ENCODE measurements at regions not wholly inside any gene's neighbourhood (a gene's known extent, or its start where the extent isn't known, plus 50 kb on each side); places are given as distances from the start of the nearest gene placed in this dataset.
A peak's percentile ranks its signal among the peaks of the same experiment; 100 is the strongest.

DNA sequence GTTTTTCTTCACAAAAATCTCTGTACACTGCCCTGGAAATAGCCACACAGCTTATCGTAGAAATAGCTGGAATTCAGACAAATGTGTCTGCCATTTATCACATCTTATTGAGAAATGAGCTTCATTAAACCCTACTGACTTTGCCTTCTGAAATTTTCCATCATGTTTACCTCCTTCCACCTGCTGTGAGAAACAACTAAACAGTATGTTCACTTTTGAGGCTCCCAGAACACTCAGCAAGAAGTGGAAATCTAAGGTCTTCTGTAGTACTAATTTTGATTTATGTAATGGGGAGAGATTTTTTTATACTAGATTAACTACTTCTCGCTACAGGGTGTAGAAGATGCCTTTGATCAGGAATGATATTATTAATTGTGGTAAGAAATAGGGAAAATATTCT is 268.0 kb downstream of the KCNC2 start:
- Histone ChIP-seq H3K23ac (ENCODE audit: low read length in 2 of 2) (no peak overlapping the region), H3K27ac (ENCODE audit: low read length, poor library complexity, severe bottlenecking) (no peak overlapping the region), H2BK15ac (ENCODE audit: low read depth, poor library complexity, severe bottlenecking) (no peak overlapping the region), H3K4me3 (ENCODE audit: insufficient read depth in 1 of 2, low read depth in 1 of 2, low read length in 2 of 2) (no peak overlapping the region), H3K14ac (ENCODE audit: low read length in 2 of 2) (no peak overlapping the region), H3K36me3 (ENCODE audit: control insufficient read depth in 1 of 2, insufficient read depth in 2 of 2, low read depth in 1 of 2, low read length in 2 of 2) (no peaks in the 10 kb centered on the region), H2AFZ (ENCODE audit: low read depth, low read length) (no peak overlapping the region), H3K79me1 (replicated peaks; ENCODE audit: low read length, poor library complexity, severe bottlenecking) (no peaks in the 10 kb centered on the region), H4K91ac (ENCODE audit: low read length) (no peak overlapping the region), H2AK5ac (ENCODE audit: low read length, severe bottlenecking) (no peak overlapping the region), H2BK12ac (ENCODE audit: low read length in 2 of 2) (no peak overlapping the region), H2BK120ac (ENCODE audit: low read depth, low read length) (no peak overlapping the region), H3K9me3 (ENCODE audit: control insufficient read depth, low read length) (no peaks in the 10 kb centered on the region), H3K4ac (ENCODE audit: low read depth in 1 of 2, low read length in 2 of 2) (no peak overlapping the region), H2BK5ac (ENCODE audit: low read depth, low read length, poor library complexity, severe bottlenecking) (no peak overlapping the region), H4K8ac (ENCODE audit: low read length) (no peak overlapping the region), H3K18ac (ENCODE audit: low read depth in 1 of 2, low read length in 2 of 2) (no peak overlapping the region), H3K4me1 (ENCODE audit: control insufficient read depth, insufficient read depth, low read depth, low read length) (no peaks in the 10 kb centered on the region), H3K9ac (ENCODE audit: low read length) (no peak overlapping the region), H3K27me3 (ENCODE audit: control insufficient read depth in 1 of 2, insufficient read depth in 1 of 2, low read length in 2 of 2) (no peaks in the 10 kb centered on the region), H3K4me2 (ENCODE audit: low read length, poor library complexity, severe bottlenecking) (no peak overlapping the region)
- 81% methylated on average over 2 of the region's 2 CpGs for WGBS
- no peak for DNase-seq

DNA sequence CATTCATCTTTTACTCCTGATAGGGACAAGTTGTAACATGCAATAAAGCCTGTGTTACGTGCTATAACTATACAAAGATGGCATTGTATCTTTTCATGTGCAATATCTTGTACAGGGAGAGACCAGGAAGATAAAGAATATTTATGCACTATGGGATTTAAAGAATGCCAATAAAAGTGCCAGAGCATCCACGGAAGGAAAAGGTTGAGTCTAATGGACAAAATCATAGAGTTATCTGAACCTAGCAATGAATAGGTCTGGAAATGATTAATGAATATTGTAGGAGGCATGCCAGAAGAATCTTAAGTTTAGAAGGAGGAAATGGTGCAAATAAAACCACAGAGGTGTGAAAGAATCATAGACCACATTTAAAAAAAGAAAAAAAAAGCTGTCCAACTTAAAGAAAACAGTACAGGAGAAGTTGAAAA is 263.9 kb downstream of the KCNC2 start:
- Histone ChIP-seq H3K27ac (ENCODE audit: low read length, poor library complexity, severe bottlenecking) (peak overlapping the region; percentile 57), H3K9me3 (ENCODE audit: control insufficient read depth, low read length) (no peaks in the 10 kb centered on the region), H3K4me3 (ENCODE audit: insufficient read depth in 1 of 2, low read depth in 1 of 2, low read length in 2 of 2) (no peak overlapping the region), H3K79me1 (replicated peaks; ENCODE audit: low read length, poor library complexity, severe bottlenecking) (no peaks in the 10 kb centered on the region), H2BK120ac (ENCODE audit: low read depth, low read length) (no peak overlapping the region), H2BK5ac (ENCODE audit: low read depth, low read length, poor library complexity, severe bottlenecking) (no peak overlapping the region), H4K8ac (ENCODE audit: low read length) (no peak overlapping the region), H3K4ac (ENCODE audit: low read depth in 1 of 2, low read length in 2 of 2) (no peak overlapping the region), H3K18ac (ENCODE audit: low read depth in 1 of 2, low read length in 2 of 2) (no peak overlapping the region), H2AFZ (ENCODE audit: low read depth, low read length) (no peak overlapping the region), H3K23ac (ENCODE audit: low read length in 2 of 2) (no peak overlapping the region), H2BK15ac (ENCODE audit: low read depth, poor library complexity, severe bottlenecking) (no peak overlapping the region), H2AK5ac (ENCODE audit: low read length, severe bottlenecking) (no peak overlapping the region), H3K9ac (ENCODE audit: low read length) (no peak overlapping the region), H3K27me3 (ENCODE audit: control insufficient read depth in 1 of 2, insufficient read depth in 1 of 2, low read length in 2 of 2) (no peaks in the 10 kb centered on the region), H2BK12ac (ENCODE audit: low read length in 2 of 2) (no peak overlapping the region), H3K36me3 (ENCODE audit: control insufficient read depth in 1 of 2, insufficient read depth in 2 of 2, low read depth in 1 of 2, low read length in 2 of 2) (no peaks in the 10 kb centered on the region), H3K4me2 (ENCODE audit: low read length, poor library complexity, severe bottlenecking) (no peak overlapping the region), H3K4me1 (ENCODE audit: control insufficient read depth, insufficient read depth, low read depth, low read length) (no peaks in the 10 kb centered on the region), H3K14ac (ENCODE audit: low read length in 2 of 2) (no peak overlapping the region), H4K91ac (ENCODE audit: low read length) (no peak overlapping the region)
- 77% methylated on average over 2 of the region's 2 CpGs for WGBS
- DNase-seq: no peak

DNA sequence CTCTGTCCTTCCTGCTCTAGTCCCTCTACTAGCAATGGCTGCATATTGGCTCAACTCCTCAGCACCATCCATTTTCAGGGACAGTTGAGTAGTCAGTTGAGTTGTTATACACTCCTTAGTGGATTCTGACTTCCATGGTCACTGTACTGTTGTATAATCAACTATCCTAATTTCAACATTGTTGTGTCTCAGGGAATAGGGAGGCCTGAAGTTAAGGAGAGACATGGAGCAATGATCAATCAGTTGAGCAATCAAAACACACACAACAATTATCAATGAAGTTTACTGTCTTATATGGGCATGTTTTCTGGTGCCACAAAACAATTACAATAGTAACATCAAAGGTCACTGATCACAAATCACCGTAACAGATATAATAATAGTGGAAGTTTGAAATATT is 255.9 kb downstream of the KCNC2 start:
- Histone ChIP-seq H2AK5ac (ENCODE audit: low read length, severe bottlenecking) (no peak overlapping the region), H3K18ac (ENCODE audit: low read depth in 1 of 2, low read length in 2 of 2) (no peak overlapping the region), H3K4me1 (ENCODE audit: control insufficient read depth, insufficient read depth, low read depth, low read length) (no peaks in the 10 kb centered on the region), H3K4ac (ENCODE audit: low read depth in 1 of 2, low read length in 2 of 2) (no peak overlapping the region), H2AFZ (ENCODE audit: low read depth, low read length) (no peak overlapping the region), H2BK120ac (ENCODE audit: low read depth, low read length) (no peak overlapping the region), H2BK12ac (ENCODE audit: low read length in 2 of 2) (no peak overlapping the region), H2BK5ac (ENCODE audit: low read depth, low read length, poor library complexity, severe bottlenecking) (no peak overlapping the region), H3K23ac (ENCODE audit: low read length in 2 of 2) (no peak overlapping the region), H3K4me2 (ENCODE audit: low read length, poor library complexity, severe bottlenecking) (no peak overlapping the region), H4K91ac (ENCODE audit: low read length) (no peak overlapping the region), H3K9ac (ENCODE audit: low read length) (no peak overlapping the region), H3K27me3 (ENCODE audit: control insufficient read depth in 1 of 2, insufficient read depth in 1 of 2, low read length in 2 of 2) (no peaks in the 10 kb centered on the region), H4K8ac (ENCODE audit: low read length) (no peak overlapping the region), H2BK15ac (ENCODE audit: low read depth, poor library complexity, severe bottlenecking) (no peak overlapping the region), H3K27ac (ENCODE audit: low read length, poor library complexity, severe bottlenecking) (no peak overlapping the region), H3K79me1 (replicated peaks; ENCODE audit: low read length, poor library complexity, severe bottlenecking) (no peaks in the 10 kb centered on the region), H3K9me3 (ENCODE audit: control insufficient read depth, low read length) (peaks cover 30% of the 10 kb centered on the region), H3K14ac (ENCODE audit: low read length in 2 of 2) (no peak overlapping the region), H3K36me3 (ENCODE audit: control insufficient read depth in 1 of 2, insufficient read depth in 2 of 2, low read depth in 1 of 2, low read length in 2 of 2) (no peaks in the 10 kb centered on the region), H3K4me3 (ENCODE audit: insufficient read depth in 1 of 2, low read depth in 1 of 2, low read length in 2 of 2) (no peak overlapping the region)
- WGBS: no CpG with 5 or more reads among the region's 1 CpG
- no peak for DNase-seq

DNA sequence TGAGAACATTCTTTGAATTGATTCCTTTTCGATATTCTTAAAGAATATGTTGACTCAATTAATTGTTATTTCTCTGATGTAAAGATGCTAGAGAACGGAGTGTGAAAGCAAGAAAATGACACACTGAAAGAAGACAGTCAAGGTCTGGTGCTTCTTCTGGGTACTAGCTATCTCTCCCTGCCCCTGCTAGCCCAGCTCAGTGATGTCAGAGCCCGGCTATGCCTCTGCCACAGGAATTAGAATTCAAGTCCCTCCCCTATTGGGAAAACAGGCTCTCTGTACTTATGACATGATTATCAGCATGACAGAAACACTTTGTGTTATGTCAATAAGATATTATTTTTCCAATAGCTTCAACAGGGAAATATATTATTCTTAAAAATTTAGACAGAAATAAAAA is 252.4 kb downstream of the KCNC2 start:
- H4K8ac ChIP-seq (ENCODE audit: low read length): no peak overlapping the region
- no peak overlapping the region for H2BK12ac ChIP-seq (ENCODE audit: low read length in 2 of 2)
- H2AFZ ChIP-seq (ENCODE audit: low read depth, low read length): no peak overlapping the region
- no peaks in the 10 kb centered on the region for H3K36me3 ChIP-seq (ENCODE audit: control insufficient read depth in 1 of 2, insufficient read depth in 2 of 2, low read depth in 1 of 2, low read length in 2 of 2)
- no peak overlapping the region for H3K27ac ChIP-seq (ENCODE audit: low read length, poor library complexity, severe bottlenecking)
- H2BK15ac ChIP-seq (ENCODE audit: low read depth, poor library complexity, severe bottlenecking): no peak overlapping the region
- H4K91ac ChIP-seq (ENCODE audit: low read length): no peak overlapping the region
- no peak overlapping the region for H3K4me2 ChIP-seq (ENCODE audit: low read length, poor library complexity, severe bottlenecking)
- no peak overlapping the region for H3K9ac ChIP-seq (ENCODE audit: low read length)
- H3K4ac ChIP-seq (ENCODE audit: low read depth in 1 of 2, low read length in 2 of 2): no peak overlapping the region
- no peak overlapping the region for H2BK5ac ChIP-seq (ENCODE audit: low read depth, low read length, poor library complexity, severe bottlenecking)
- H2BK120ac ChIP-seq (ENCODE audit: low read depth, low read length): no peak overlapping the region
- no peak overlapping the region for H3K18ac ChIP-seq (ENCODE audit: low read depth in 1 of 2, low read length in 2 of 2)
- no peaks in the 10 kb centered on the region for H3K27me3 ChIP-seq (ENCODE audit: control insufficient read depth in 1 of 2, insufficient read depth in 1 of 2, low read length in 2 of 2)
- no peak overlapping the region for H2AK5ac ChIP-seq (ENCODE audit: low read length, severe bottlenecking)
- H3K14ac ChIP-seq (ENCODE audit: low read length in 2 of 2): no peak overlapping the region
- no peaks in the 10 kb centered on the region for H3K4me1 ChIP-seq (ENCODE audit: control insufficient read depth, insufficient read depth, low read depth, low read length)
- peaks cover 30% of the 10 kb centered on the region for H3K9me3 ChIP-seq (ENCODE audit: control insufficient read depth, low read length)
- H3K23ac ChIP-seq (ENCODE audit: low read length in 2 of 2): no peak overlapping the region
- no peaks in the 10 kb centered on the region for H3K79me1 ChIP-seq (replicated peaks; ENCODE audit: low read length, poor library complexity, severe bottlenecking)
- no peak overlapping the region for H3K4me3 ChIP-seq (ENCODE audit: insufficient read depth in 1 of 2, low read depth in 1 of 2, low read length in 2 of 2)
- WGBS: 87% methylated on average over 1 of the region's 3 CpGs
- no peak for DNase-seq
